ENCODE measurements at regions not wholly inside any gene's neighbourhood (a gene's known extent, or its start where the extent isn't known, plus 50 kb on each side); places are given as distances from the start of the nearest gene placed in this dataset.

DNA sequence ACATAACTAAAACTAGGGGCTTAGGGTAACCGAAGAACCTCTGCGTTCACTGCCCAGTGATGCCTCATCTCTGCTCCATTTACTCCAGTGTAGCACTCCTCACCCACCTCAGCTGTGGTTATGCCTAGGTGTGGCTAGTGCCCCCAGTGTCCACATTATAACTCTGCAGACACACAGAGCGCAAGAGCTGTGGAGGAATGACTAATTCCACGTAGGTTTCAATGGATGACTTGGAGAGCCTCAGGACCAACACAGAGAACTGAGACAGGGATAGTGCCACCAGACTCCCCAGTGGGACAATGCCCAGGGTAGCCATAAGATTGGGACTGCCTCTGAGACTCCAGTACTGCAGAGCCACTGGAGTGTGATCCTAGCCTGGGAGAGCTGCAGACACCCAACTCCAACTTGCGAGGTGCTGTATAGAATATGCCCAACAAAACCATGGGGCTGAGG lies 542.4 kb upstream of the DIPK2B start:
- TF ChIP-seq HNRNPH1 (optimal IDR thresholded peaks at IDR 0.05; ENCODE audit: low read depth, low read length) (no peak), MAZ (IDR thresholded peaks at IDR 0.05; ENCODE audit: borderline replicate concordance, low read depth, low read length) (no peak), MAZ (CRISPR knock-in tag; IDR thresholded peaks at IDR 0.05; ENCODE audit: low read depth) (no peak), HES4 (CRISPR knock-in tag; IDR thresholded peaks at IDR 0.05; ENCODE audit: borderline replicate concordance) (no peak), POLR2A (IDR thresholded peaks at IDR 0.05; ENCODE audit: insufficient read depth in 1 of 2, low read depth in 2 of 2, low read length in 2 of 2) (no peak), RXRA (CRISPR knock-in tag; IDR thresholded peaks at IDR 0.05) (no peak), ZNF558 (CRISPR knock-in tag; IDR thresholded peaks at IDR 0.05; ENCODE audit: borderline replicate concordance) (no peak)
